ENCODE measurements at regions not wholly inside any gene's neighbourhood (a gene's known extent, or its start where the extent isn't known, plus 50 kb on each side); places are given as distances from the start of the nearest gene placed in this dataset.

DNA sequence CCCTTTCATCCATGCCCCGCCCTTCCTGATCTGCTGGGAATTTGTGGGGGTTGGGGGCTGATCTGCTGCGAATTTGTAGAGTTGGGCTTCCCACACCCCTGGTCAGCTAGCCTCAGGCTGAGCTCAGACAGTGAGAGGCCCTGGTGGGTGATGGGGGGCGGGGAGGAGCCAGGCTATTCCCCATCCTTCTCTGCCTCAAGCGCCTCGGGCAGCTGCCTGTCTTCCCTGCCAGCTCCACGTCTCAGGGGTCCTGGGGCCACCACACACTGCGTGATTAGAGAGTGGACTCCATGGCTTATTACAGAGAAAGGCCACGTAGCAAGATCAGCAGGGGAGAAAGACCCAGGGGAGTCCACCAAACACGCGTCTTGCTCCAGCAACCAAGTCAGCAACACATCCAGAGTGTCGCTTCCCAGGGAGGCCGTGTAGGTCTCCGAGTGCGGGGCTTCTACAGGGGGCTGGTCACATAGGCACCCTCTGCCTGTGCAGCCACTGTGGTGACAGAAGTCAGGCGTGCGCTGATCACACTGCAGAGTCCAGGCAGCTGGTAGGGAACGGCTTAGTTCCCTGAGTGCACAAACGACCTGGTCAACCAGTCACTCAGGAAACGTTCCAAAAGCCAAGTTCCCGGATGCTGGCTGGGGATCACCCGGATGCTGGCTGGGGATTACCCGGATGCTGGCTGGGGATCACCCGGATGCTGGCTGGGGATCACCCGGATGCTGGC is 254.4 kb upstream of the SFSWAP start:
- TF ChIP-seq, protein P1, sequence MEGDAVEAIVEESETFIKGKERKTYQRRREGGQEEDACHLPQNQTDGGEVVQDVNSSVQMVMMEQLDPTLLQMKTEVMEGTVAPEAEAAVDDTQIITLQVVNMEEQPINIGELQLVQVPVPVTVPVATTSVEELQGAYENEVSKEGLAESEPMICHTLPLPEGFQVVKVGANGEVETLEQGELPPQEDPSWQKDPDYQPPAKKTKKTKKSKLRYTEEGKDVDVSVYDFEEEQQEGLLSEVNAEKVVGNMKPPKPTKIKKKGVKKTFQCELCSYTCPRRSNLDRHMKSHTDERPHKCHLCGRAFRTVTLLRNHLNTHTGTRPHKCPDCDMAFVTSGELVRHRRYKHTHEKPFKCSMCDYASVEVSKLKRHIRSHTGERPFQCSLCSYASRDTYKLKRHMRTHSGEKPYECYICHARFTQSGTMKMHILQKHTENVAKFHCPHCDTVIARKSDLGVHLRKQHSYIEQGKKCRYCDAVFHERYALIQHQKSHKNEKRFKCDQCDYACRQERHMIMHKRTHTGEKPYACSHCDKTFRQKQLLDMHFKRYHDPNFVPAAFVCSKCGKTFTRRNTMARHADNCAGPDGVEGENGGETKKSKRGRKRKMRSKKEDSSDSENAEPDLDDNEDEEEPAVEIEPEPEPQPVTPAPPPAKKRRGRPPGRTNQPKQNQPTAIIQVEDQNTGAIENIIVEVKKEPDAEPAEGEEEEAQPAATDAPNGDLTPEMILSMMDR (IDR thresholded peaks at IDR 0.05), result no peak
- no peak for TF ChIP-seq POLR2A (IDR thresholded peaks at IDR 0.05)

Measured in uterus (tissue), 2 donors.